Endothelial cell (in vitro differentiated cells): ENCODE measurements at regions not wholly inside any gene's neighbourhood (a gene's known extent, or its start where the extent isn't known, plus 50 kb on each side); places are given as distances from the start of the nearest gene placed in this dataset.

Experiments used
- DNase-seq: peaks from one replicate; pipeline ENCODE4 v3.0.0; 2021; ENCODE audit warnings: low spot score
- H3K27ac Mint-ChIP-seq: one replicate; pipeline ENCODE4 v1.8.0; 2021; ENCODE audit warnings: mixed read lengths, inconsistent platforms; ENCODE audit not compliant: unreplicated experiment
- H3K27me3 Mint-ChIP-seq: one replicate; pipeline ENCODE4 v1.8.0; 2021; ENCODE audit warnings: mild to moderate bottlenecking, moderate library complexity, mixed read lengths, inconsistent platforms; ENCODE audit not compliant: unreplicated experiment
- H3K36me3 Mint-ChIP-seq: one replicate; pipeline ENCODE4 v1.8.0; 2021; ENCODE audit warnings: mild to moderate bottlenecking, low read depth, mixed read lengths, inconsistent platforms; ENCODE audit not compliant: unreplicated experiment
- H3K4me1 Mint-ChIP-seq: one replicate; pipeline ENCODE4 v1.8.0; 2021; ENCODE audit warnings: mild to moderate bottlenecking, mixed read lengths, inconsistent platforms; ENCODE audit not compliant: unreplicated experiment
- H3K4me3 Mint-ChIP-seq: one replicate; pipeline ENCODE4 v1.8.0; 2021; ENCODE audit warnings: mild to moderate bottlenecking, mixed read lengths, inconsistent platforms; ENCODE audit not compliant: unreplicated experiment
- H3K9me3 Mint-ChIP-seq: one replicate; pipeline ENCODE4 v1.8.0; 2021; ENCODE audit warnings: mixed read lengths, inconsistent platforms; ENCODE audit not compliant: unreplicated experiment
- TF ChIP-seq, protein P1 (sequence below): fragments of 200-600 bp; sonication (generic); IDR thresholded peaks from one replicate; pipeline ENCODE4 v1.5.0; 2021; ENCODE audit warnings: antibody characterized with exemption; ENCODE audit not compliant: unreplicated experiment

DNA sequence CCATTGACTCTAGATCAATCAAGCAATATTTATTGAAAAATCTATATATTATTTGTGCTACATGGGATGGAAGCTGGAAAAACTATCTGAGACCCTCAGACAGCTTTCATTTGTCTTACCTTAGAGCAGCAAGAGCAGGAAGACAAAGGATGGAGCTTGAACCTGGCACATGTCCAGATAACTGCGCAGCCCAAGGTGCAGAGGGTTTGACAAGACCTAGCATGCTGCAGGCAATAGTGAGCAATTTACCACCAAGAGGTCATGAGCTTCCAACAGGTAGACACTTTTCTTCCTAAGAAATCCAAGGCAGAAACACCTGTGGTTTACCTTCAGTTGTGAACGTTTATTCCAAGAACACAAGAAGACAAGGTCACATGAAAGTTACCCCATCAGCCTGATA is 214.7 kb upstream of the NECTIN3 start:
- Mint-ChIP-seq H3K27ac (no peak overlapping the region), H3K4me3 (no peak overlapping the region), H3K36me3 (no peaks in the 10 kb centered on the region), H3K27me3 (no peaks in the 10 kb centered on the region), H3K9me3 (no peaks in the 10 kb centered on the region), H3K4me1 (no peaks in the 10 kb centered on the region)
- no peak for DNase-seq
- TF ChIP-seq, protein P1, sequence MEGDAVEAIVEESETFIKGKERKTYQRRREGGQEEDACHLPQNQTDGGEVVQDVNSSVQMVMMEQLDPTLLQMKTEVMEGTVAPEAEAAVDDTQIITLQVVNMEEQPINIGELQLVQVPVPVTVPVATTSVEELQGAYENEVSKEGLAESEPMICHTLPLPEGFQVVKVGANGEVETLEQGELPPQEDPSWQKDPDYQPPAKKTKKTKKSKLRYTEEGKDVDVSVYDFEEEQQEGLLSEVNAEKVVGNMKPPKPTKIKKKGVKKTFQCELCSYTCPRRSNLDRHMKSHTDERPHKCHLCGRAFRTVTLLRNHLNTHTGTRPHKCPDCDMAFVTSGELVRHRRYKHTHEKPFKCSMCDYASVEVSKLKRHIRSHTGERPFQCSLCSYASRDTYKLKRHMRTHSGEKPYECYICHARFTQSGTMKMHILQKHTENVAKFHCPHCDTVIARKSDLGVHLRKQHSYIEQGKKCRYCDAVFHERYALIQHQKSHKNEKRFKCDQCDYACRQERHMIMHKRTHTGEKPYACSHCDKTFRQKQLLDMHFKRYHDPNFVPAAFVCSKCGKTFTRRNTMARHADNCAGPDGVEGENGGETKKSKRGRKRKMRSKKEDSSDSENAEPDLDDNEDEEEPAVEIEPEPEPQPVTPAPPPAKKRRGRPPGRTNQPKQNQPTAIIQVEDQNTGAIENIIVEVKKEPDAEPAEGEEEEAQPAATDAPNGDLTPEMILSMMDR, result no peak

DNA sequence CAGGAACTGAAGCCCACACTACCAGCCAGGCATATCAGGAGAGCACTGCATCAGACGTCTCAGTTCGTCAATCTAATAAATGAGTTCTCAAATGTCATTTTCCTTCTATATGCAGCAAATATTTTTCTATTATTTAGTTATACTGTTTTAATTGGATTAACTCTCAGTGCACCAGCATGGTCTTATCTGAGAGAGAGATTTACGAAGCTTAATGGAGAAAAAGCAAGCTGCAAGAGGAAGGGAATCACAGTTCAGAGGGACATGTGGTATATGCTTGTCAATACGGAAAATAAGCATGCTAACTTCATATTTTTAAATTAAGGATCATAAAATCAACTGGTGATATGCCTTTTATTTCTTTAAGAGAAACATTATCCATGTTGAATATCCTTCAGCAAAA is 213.1 kb upstream of the NECTIN3 start:
- Mint-ChIP-seq H3K36me3 (no peaks in the 10 kb centered on the region), H3K4me1 (no peaks in the 10 kb centered on the region), H3K9me3 (no peaks in the 10 kb centered on the region), H3K27ac (no peak overlapping the region), H3K4me3 (no peak overlapping the region), H3K27me3 (no peaks in the 10 kb centered on the region)
- DNase-seq, result no peak
- TF ChIP-seq, protein P1, result no peak

DNA sequence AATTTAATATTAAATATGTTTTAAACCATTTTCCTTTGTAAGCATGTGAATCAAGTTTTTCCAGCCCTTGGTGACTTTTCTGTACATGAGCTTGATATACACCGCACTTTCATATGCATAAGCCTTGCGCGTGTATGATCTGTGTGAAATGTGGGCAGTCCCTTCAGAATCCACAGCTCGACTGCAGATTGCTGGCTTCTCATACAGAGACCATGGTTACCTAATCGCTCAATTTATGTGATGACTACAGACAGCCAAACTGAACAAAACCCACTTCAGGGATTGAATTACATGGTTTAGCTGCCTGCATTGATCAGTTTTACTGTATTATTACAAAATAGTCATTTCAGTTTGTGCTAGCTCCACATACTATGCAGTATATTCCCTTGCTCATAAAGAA is 212.3 kb upstream of the NECTIN3 start:
- H3K4me3 Mint-ChIP-seq, result no peak overlapping the region
- H3K27ac Mint-ChIP-seq, result no peak overlapping the region
- H3K9me3 Mint-ChIP-seq, result no peaks in the 10 kb centered on the region
- no peaks in the 10 kb centered on the region for H3K36me3 Mint-ChIP-seq
- TF ChIP-seq, protein P1, result no peak
- H3K4me1 Mint-ChIP-seq, result no peaks in the 10 kb centered on the region
- no peaks in the 10 kb centered on the region for H3K27me3 Mint-ChIP-seq
- DNase-seq, result no peak

DNA sequence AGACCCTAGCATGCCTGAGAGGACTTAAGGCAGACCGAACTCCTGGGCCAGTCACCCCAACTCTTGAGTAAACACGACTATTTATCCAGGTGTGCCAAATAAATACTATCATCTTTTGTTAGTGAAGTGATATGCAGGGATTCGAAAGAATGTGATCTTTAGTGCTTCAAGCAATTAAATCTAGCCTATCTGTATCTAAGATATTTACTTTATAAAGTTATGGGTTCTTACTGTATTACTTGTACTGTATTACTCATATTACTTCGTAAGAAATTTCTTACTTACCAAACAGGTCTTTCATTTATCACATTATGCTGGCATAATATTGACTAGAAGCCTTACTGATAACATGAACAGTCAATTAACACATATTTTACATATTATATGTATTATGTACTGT is 211.6 kb upstream of the NECTIN3 start:
- no peak for DNase-seq
- Mint-ChIP-seq H3K4me3 (no peak overlapping the region), H3K4me1 (no peaks in the 10 kb centered on the region), H3K27me3 (no peaks in the 10 kb centered on the region), H3K9me3 (no peaks in the 10 kb centered on the region), H3K27ac (no peak overlapping the region), H3K36me3 (no peaks in the 10 kb centered on the region)
- TF ChIP-seq, protein P1, result no peak

DNA sequence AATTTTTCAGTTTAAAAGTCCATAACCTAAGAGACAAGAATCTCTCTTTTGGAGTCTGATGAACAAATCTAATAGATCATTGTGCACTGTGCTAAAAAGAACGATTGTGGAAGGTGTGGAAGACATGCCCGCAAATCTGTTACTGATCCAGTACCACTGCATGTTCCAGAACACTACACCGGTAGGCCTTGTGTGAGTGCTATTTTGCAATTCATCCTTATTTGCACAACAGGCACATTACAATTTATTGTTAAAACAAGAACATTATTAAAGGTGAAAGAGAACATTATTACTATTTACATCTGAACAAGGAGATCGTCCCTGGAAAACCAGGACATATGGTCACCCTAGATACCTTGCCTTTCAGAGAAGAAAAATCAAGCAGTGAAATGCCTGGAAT is 205.7 kb upstream of the NECTIN3 start:
- DNase-seq, result no peak
- no peaks in the 10 kb centered on the region for H3K27me3 Mint-ChIP-seq
- no peaks in the 10 kb centered on the region for H3K4me1 Mint-ChIP-seq
- H3K9me3 Mint-ChIP-seq, result no peaks in the 10 kb centered on the region
- H3K27ac Mint-ChIP-seq, result no peak overlapping the region
- TF ChIP-seq, protein P1, result no peak
- H3K4me3 Mint-ChIP-seq, result no peak overlapping the region
- H3K36me3 Mint-ChIP-seq, result no peaks in the 10 kb centered on the region
